GM19035 (cell line): ENCODE measurements at regions not wholly inside any gene's neighbourhood (a gene's known extent, or its start where the extent isn't known, plus 50 kb on each side); places are given as distances from the start of the nearest gene placed in this dataset.
"Not testable (repeated sequence)": the region's sequence is repeated elsewhere in the genome, so short reads cannot be mapped to it uniquely, and the experiment has no call there.

ENCODE experiments used
- ATAC-seq: cut with Tn5 transposase; IDR thresholded peaks from one replicate; pipeline ENCODE4 v1.9.1; 2021; ENCODE audit not compliant: unreplicated experiment

- no peak for ATAC-seq
These were observed 145.8 kb upstream of the ERRFI1 start for GRCh38 chr1:8171751-8172464.

- no peak for ATAC-seq
These were observed 144.1 kb upstream of the ERRFI1 start for GRCh38 chr1:8170059-8170835.

GRCh38 chr1:8169364-8170058, 143.4 kb upstream of the ERRFI1 start:
- no peak for ATAC-seq

- ATAC-seq: no peak
These were observed 141.8 kb upstream of the ERRFI1 start for GRCh38 chr1:8167936-8168335.

GRCh38 chr1:8166406-8166805, 140.3 kb upstream of the ERRFI1 start:
- ATAC-seq: no peak

GRCh38 chr1:8165595-8166360, 139.7 kb upstream of the ERRFI1 start:
- ATAC-seq: no peak

GRCh38 chr1:8164670-8165069, 138.6 kb upstream of the ERRFI1 start:
- ATAC-seq: no peak

- ATAC-seq: no peak
These were observed 136.9 kb upstream of the ERRFI1 start for GRCh38 chr1:8163039-8163438.

- no peak for ATAC-seq
These were observed 136.1 kb upstream of the ERRFI1 start for GRCh38 chr1:8162168-8162567.

- ATAC-seq: no peak
These were observed 135.5 kb upstream of the ERRFI1 start for GRCh38 chr1:8161546-8162105.

- ATAC-seq: no peak
These were observed 133.4 kb upstream of the ERRFI1 start for GRCh38 chr1:8159470-8160024.

- ATAC-seq: no peak
These were observed 132.9 kb upstream of the ERRFI1 start for GRCh38 chr1:8158995-8159394.

GRCh38 chr1:8157765-8158164, 131.7 kb upstream of the ERRFI1 start:
- no peak for ATAC-seq

- no peak for ATAC-seq
These were observed 129.5 kb upstream of the ERRFI1 start for GRCh38 chr1:8155528-8156186.

- ATAC-seq: no peak
These were observed 128.5 kb upstream of the ERRFI1 start for GRCh38 chr1:8154621-8155052.

GRCh38 chr1:8153961-8154360, 127.9 kb upstream of the ERRFI1 start:
- ATAC-seq: no peak

GRCh38 chr1:8152731-8153702, 126.9 kb upstream of the ERRFI1 start:
- ATAC-seq: no peak

- ATAC-seq: no peak
These were observed 125.5 kb upstream of the ERRFI1 start for GRCh38 chr1:8151647-8152046.

- not testable (repeated sequence) for ATAC-seq
These were observed 123.6 kb upstream of the ERRFI1 start for GRCh38 chr1:8149756-8150155.
